C4-2B (cell line): ENCODE measurements at regions not wholly inside any gene's neighbourhood (a gene's known extent, or its start where the extent isn't known, plus 50 kb on each side); places are given as distances from the start of the nearest gene placed in this dataset.

Experiments
- CTCF ChIP-seq: fragments of 450-650 bp; conservative IDR thresholded peaks from 2 replicates; pipeline ENCODE4 v1.5.1; 2017; ENCODE audit warnings: mild to moderate bottlenecking
- ZFX ChIP-seq: fragments of 450-650 bp; IDR thresholded peaks from 2 replicates; pipeline ENCODE4 v1.6.1; 2017

GRCh38 chr9:118670011-118670953, 699.0 kb downstream of the BRINP1 start:
- no peak for TF ChIP-seq CTCF
- no peak for TF ChIP-seq ZFX
